NB4 (cell line): ENCODE measurements at regions not wholly inside any gene's neighbourhood (a gene's known extent, or its start where the extent isn't known, plus 50 kb on each side); places are given as distances from the start of the nearest gene placed in this dataset.

Source experiments
- DNase-seq: peaks from one replicate; pipeline ENCODE4 v3.0.0; 2010; ENCODE audit warnings: low read depth
- H3K4me3 ChIP-seq: one replicate; pipeline ENCODE4 v1.5.1; 2011; ENCODE audit warnings: mild to moderate bottlenecking, low read depth, low read length, moderate library complexity
- MYC ChIP-seq: IDR thresholded peaks from 2 replicates; pipeline ENCODE4 v1.6.1; 2011; ENCODE audit warnings: low read depth, low read length
- POLR2A ChIP-seq: IDR thresholded peaks from 2 replicates; pipeline ENCODE4 v1.6.1; 2011; ENCODE audit warnings: mild to moderate bottlenecking; ENCODE audit not compliant: insufficient read length; ENCODE audit errors: extremely low read depth
- TF ChIP-seq, protein P1 (sequence below): IDR thresholded peaks from 2 replicates; pipeline ENCODE4 v1.6.1; 2011; ENCODE audit warnings: low read depth, low read length
- TF ChIP-seq, protein P2 (sequence below): IDR thresholded peaks from one replicate; pipeline ENCODE4 v1.5.1; 2012; ENCODE audit warnings: low read depth, low read length

DNA sequence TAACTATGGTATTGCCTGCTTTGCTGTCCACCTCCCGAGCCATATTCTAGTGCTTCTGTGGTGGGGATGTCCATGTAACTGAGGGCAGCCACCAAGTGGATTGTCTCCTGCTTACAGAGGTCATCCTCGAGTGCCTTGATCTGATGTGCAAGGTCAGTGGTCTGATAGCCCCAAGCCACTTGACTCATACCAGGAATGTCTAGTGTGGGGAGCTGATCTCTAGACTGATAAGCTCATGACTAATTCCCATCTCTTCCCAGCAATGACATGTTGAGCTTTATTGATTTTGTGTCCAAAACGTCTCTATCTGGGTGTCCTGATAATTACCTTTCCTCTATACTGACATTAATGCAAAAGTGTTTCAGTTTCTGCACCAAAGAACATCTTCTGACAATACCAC lies 168.4 kb upstream of the WDR1 start:
- no peak overlapping the region for H3K4me3 ChIP-seq
- DNase-seq: no peak
- TF ChIP-seq, protein P1, sequence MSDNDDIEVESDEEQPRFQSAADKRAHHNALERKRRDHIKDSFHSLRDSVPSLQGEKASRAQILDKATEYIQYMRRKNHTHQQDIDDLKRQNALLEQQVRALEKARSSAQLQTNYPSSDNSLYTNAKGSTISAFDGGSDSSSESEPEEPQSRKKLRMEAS: no peak
- TF ChIP-seq, protein P2, sequence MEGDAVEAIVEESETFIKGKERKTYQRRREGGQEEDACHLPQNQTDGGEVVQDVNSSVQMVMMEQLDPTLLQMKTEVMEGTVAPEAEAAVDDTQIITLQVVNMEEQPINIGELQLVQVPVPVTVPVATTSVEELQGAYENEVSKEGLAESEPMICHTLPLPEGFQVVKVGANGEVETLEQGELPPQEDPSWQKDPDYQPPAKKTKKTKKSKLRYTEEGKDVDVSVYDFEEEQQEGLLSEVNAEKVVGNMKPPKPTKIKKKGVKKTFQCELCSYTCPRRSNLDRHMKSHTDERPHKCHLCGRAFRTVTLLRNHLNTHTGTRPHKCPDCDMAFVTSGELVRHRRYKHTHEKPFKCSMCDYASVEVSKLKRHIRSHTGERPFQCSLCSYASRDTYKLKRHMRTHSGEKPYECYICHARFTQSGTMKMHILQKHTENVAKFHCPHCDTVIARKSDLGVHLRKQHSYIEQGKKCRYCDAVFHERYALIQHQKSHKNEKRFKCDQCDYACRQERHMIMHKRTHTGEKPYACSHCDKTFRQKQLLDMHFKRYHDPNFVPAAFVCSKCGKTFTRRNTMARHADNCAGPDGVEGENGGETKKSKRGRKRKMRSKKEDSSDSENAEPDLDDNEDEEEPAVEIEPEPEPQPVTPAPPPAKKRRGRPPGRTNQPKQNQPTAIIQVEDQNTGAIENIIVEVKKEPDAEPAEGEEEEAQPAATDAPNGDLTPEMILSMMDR: no peak
- no peak for TF ChIP-seq MYC

DNA sequence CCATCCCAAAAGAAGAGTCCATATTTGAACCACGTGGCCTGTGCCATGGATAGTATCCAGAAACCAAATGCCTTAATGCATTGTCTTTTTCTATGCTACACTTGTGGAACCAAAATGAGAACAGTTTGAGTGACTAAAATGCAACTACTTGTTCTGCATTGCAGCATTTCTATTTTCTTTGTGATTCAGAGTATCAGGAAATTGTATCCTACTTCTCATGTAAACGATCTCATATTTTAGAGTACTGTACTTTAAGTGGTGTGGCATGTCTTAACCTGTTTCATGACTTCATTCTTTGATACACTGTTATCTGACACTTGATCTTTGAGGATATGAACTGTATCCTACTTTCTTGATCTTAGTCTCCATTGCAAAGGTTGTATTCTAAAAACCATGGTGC lies 167.2 kb upstream of the WDR1 start:
- H3K4me3 ChIP-seq: no peak overlapping the region
- no peak for DNase-seq
- TF ChIP-seq POLR2A: no peak
- TF ChIP-seq, protein P1: no peak
- TF ChIP-seq, protein P2: no peak
- no peak for TF ChIP-seq MYC

DNA sequence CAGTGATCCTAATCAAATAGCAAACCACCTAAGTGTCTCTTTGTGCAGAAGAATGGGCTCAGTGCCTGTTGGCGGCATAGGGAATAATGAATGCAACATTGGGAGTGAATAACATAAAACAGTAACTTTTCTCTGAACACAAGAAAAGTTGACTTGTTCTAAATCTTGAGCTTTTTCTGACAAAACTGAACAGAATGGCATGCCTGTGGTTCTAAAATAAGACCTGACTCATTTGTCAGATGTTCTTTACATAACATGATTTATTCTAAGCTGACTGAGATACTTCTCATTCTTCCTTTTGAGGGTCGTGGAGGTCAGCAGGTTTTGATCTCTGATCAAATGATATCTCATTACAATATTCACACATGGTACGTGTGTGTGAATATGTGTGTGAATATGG lies 165.4 kb upstream of the WDR1 start:
- TF ChIP-seq POLR2A (no peak), MYC (no peak)
- TF ChIP-seq, protein P2: no peak
- TF ChIP-seq, protein P1: no peak
- no peak for DNase-seq
- H3K4me3 ChIP-seq: no peak overlapping the region

DNA sequence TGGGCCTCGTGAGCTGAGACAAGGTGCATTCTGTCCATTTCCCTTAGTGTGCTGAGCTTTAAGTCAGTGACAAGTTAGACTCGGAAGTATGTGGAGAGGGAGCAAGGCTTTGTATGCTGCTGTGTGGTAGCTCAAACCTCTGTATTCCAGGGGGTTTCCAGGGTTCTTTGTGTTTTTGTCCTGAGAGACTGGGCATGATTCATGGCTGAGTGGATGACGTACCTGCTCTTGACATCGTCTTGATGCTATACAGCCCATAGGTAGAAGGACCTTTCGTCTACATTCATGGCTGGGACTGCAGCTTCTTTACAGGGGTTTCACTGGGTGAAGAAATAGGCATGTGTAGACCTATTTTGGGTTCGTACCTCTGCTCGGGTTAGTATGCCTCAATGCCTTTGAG lies 162.7 kb upstream of the WDR1 start:
- no peak for DNase-seq
- TF ChIP-seq, protein P2: no peak
- TF ChIP-seq, protein P1: no peak
- TF ChIP-seq POLR2A (no peak), MYC (no peak)
- H3K4me3 ChIP-seq: no peak overlapping the region

DNA sequence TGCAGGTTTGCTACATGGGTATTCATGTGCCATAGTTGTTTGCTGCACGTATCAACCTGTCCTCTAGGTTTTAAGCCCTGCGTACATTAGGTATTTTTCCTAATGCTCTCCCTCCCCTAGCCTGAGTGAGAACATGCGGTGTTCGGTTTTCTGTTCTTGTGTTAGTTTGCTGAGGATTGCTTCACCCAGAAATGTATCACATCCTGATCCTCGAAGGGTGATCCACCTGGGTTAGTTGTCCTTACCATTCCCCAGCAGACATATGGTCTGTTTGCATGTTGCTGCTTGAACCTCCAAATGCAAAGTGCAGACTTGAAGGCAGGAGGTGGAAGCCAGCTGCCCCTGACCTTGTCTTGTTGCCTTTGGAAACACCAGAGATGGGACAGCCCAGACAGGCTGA lies 161.5 kb upstream of the WDR1 start:
- TF ChIP-seq MYC (no peak), POLR2A (no peak)
- TF ChIP-seq, protein P2: no peak
- TF ChIP-seq, protein P1: no peak
- no peak for DNase-seq

DNA sequence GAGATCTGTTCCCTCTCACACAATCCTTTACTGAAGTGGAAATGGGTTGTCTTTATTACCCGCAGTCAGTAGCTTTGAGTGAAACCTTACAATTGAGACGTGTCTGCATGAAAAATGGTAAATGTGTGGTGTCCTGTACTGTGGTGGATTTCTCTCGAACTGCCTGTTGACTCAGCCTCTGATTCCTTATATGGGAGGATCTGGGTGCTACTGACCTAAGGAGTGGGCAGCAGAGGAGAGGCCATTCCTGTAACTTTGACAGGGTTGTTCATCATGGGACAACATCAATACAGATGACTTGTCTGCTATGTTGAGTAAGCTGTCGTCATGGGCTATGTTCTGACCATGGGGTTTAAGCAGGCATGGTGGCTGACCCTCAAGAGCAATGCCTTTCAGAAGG lies 159.6 kb upstream of the WDR1 start:
- H3K4me3 ChIP-seq: no peak overlapping the region
- TF ChIP-seq MYC: no peak
- TF ChIP-seq, protein P1: no peak
- TF ChIP-seq, protein P2: no peak
- TF ChIP-seq POLR2A: no peak
- no peak for DNase-seq

More for the DNA sequence above, 161.5 kb upstream of the WDR1 start:
- no peak overlapping the region for H3K4me3 ChIP-seq
